Osteoblast (primary cell): ENCODE measurements at regions not wholly inside any gene's neighbourhood (a gene's known extent, or its start where the extent isn't known, plus 50 kb on each side); places are given as distances from the start of the nearest gene placed in this dataset.

ENCODE experiments used
- DNase-seq: peaks from one replicate; pipeline ENCODE4 v3.0.0; 2011; ENCODE audit warnings: low spot score, mixed read lengths; ENCODE audit not compliant: insufficient read length; ENCODE audit errors: missing footprints
- H2AFZ ChIP-seq: 2 replicates; pipeline ENCODE4 v1.6.0; 2011; ENCODE audit warnings: mild to moderate bottlenecking, low read length
- H3K27ac ChIP-seq: 2 replicates; pipeline ENCODE4 v1.5.1; 2011; ENCODE audit warnings: mild to moderate bottlenecking, low read depth, low read length, moderate library complexity
- H3K27me3 ChIP-seq: 2 replicates; pipeline ENCODE4 v1.6.0; 2012; ENCODE audit warnings: mild to moderate bottlenecking, control low read depth, inconsistent platforms, low read length, moderate library complexity; ENCODE audit not compliant: insufficient read depth
- H3K36me3 ChIP-seq: 2 replicates; pipeline ENCODE4 v1.5.1; 2011; ENCODE audit warnings: mild to moderate bottlenecking, low read length, control low read depth, moderate library complexity; ENCODE audit not compliant: insufficient read depth
- H3K4me1 ChIP-seq: 2 replicates; pipeline ENCODE4 v1.5.1; 2011; ENCODE audit warnings: mild to moderate bottlenecking, low read length, control low read depth, moderate library complexity; ENCODE audit not compliant: insufficient read depth
- H3K4me2 ChIP-seq: 2 replicates; pipeline ENCODE4 v1.6.0; 2011; ENCODE audit warnings: mild to moderate bottlenecking, low read length; ENCODE audit not compliant: insufficient read depth
- H3K4me3 ChIP-seq: fragments of 200-600 bp; sonication (generic); 3 replicates; pipeline ENCODE4 v1.5.1; 2012; ENCODE audit warnings: mild to moderate bottlenecking, low read length, inconsistent platforms; ENCODE audit not compliant: insufficient read depth
- H3K79me2 ChIP-seq: 2 replicates; pipeline ENCODE4 v1.6.0; 2012; ENCODE audit warnings: mild to moderate bottlenecking, low read length, control low read depth, inconsistent platforms; ENCODE audit not compliant: insufficient read depth
- H3K9me3 ChIP-seq: 2 replicates; pipeline ENCODE4 v1.5.1; 2011; ENCODE audit warnings: low read depth, low read length, control low read depth
- H4K20me1 ChIP-seq: 2 replicates; pipeline ENCODE4 v1.6.0; 2012; ENCODE audit warnings: mild to moderate bottlenecking, low read length, control low read depth; ENCODE audit not compliant: insufficient read depth
- CTCF ChIP-seq: IDR thresholded peaks from 2 replicates; pipeline ENCODE4 v1.5.1; 2011; ENCODE audit warnings: mild to moderate bottlenecking, low read depth, low read length, moderate library complexity; ENCODE audit errors: extremely low read depth

GRCh38 chr2:234710587-234710986 lies 213.7 kb upstream of the ARL4C start:
- no peaks in the 10 kb centered on the region for H3K36me3 ChIP-seq
- H4K20me1 ChIP-seq, result no peaks in the 10 kb centered on the region
- H3K79me2 ChIP-seq, result no peaks in the 10 kb centered on the region
- H3K27me3 ChIP-seq, result peaks cover 4% of the 10 kb centered on the region
- H3K4me3 ChIP-seq, result no peak overlapping the region
- DNase-seq, result no peak
- no peak for TF ChIP-seq CTCF
- H2AFZ ChIP-seq, result no peak overlapping the region
- no peak overlapping the region for H3K27ac ChIP-seq
- no peaks in the 10 kb centered on the region for H3K4me1 ChIP-seq
- no peaks in the 10 kb centered on the region for H3K9me3 ChIP-seq
- no peak overlapping the region for H3K4me2 ChIP-seq

GRCh38 chr2:234710066-234710465 lies 213.2 kb upstream of the ARL4C start:
- Histone ChIP-seq H2AFZ (no peak overlapping the region), H3K27me3 (peaks cover 4% of the 10 kb centered on the region), H3K4me3 (no peak overlapping the region), H3K4me2 (no peak overlapping the region), H3K27ac (no peak overlapping the region), H4K20me1 (no peaks in the 10 kb centered on the region), H3K9me3 (no peaks in the 10 kb centered on the region), H3K36me3 (no peaks in the 10 kb centered on the region), H3K79me2 (no peaks in the 10 kb centered on the region), H3K4me1 (peaks cover under 1% of the 10 kb centered on the region)
- DNase-seq, result no peak
- no peak for TF ChIP-seq CTCF

GRCh38 chr2:234708717-234709116 lies 211.8 kb upstream of the ARL4C start:
- Histone ChIP-seq H3K79me2 (no peaks in the 10 kb centered on the region), H3K36me3 (no peaks in the 10 kb centered on the region), H3K4me3 (no peak overlapping the region), H3K27me3 (peaks cover 4% of the 10 kb centered on the region), H2AFZ (no peak overlapping the region), H3K4me1 (peaks cover 4% of the 10 kb centered on the region), H3K9me3 (no peaks in the 10 kb centered on the region), H3K27ac (no peak overlapping the region), H3K4me2 (no peak overlapping the region), H4K20me1 (no peaks in the 10 kb centered on the region)
- DNase-seq, result no peak
- no peak for TF ChIP-seq CTCF

GRCh38 chr2:234708091-234708683 lies 211.3 kb upstream of the ARL4C start:
- no peak overlapping the region for H2AFZ ChIP-seq
- H3K4me1 ChIP-seq, result peaks cover 4% of the 10 kb centered on the region
- H3K4me2 ChIP-seq, result no peak overlapping the region
- H3K27me3 ChIP-seq, result peaks cover 4% of the 10 kb centered on the region
- no peak overlapping the region for H3K4me3 ChIP-seq
- no peak for DNase-seq
- H3K9me3 ChIP-seq, result no peaks in the 10 kb centered on the region
- H4K20me1 ChIP-seq, result no peaks in the 10 kb centered on the region
- no peak for TF ChIP-seq CTCF
- no peak overlapping the region for H3K27ac ChIP-seq
- no peaks in the 10 kb centered on the region for H3K79me2 ChIP-seq
- H3K36me3 ChIP-seq, result no peaks in the 10 kb centered on the region
